Right lobe of liver (tissue), 4 donors: ENCODE measurements at regions not wholly inside any gene's neighbourhood (a gene's known extent, or its start where the extent isn't known, plus 50 kb on each side); places are given as distances from the start of the nearest gene placed in this dataset.

Experiments
- POLR2A ChIP-seq: fragments of 450-650 bp; IDR thresholded peaks from one replicate; pipeline ENCODE4 v1.6.1; 2017; ENCODE audit warnings: antibody characterized with exemption, mild to moderate bottlenecking
- TF ChIP-seq, protein P1 (sequence below), 4 donors: fragments of 200-600 bp in 3 of 4; fragments of 450-650 bp in 1 of 4; IDR thresholded peaks; one replicate each; pipeline versions ENCODE4 v1.5.1 to v1.8.0; 2016 to 2022; ENCODE audit warnings: antibody characterized with exemption in 4 of 4, mild to moderate bottlenecking in 2 of 4
- donor health status: DM: no; HTN: no; CAD: no.
- donor health status: DM: no; HTN: no; CAD: no.
- donor health status: DM: no; HTN: yes; CAD: no.

DNA sequence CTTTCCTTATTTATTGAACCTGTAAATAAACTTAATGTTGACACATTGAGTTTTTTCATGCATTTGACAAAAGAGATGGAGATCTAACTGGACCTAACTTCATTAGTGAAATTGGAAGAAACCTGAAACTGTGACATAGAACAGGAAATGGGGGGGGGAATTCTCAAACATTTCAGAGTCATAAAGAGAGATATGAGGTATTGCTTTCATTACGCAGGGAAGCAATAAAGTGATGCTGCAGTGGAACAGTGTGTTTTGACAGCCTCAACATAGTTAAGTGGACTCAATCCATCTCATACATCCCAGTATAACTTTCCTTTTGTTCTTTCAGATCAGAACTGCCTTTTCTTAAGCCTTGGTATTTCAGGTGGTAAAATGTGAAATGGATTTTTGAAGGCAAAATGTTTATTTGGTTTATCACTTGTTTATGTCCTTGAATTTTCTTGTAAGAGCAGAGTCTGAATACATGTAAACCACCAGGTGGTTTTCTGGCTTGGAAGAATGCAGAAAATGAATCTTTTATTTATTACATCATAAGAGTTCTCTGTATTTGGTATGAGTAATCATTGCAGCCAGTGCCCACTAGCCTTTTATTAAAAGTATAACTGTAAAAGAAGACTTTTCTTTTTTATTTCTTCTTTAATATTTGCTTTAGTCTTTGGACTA, 132.5 kb downstream of the ZNF326 start:
- TF ChIP-seq, protein P1, sequence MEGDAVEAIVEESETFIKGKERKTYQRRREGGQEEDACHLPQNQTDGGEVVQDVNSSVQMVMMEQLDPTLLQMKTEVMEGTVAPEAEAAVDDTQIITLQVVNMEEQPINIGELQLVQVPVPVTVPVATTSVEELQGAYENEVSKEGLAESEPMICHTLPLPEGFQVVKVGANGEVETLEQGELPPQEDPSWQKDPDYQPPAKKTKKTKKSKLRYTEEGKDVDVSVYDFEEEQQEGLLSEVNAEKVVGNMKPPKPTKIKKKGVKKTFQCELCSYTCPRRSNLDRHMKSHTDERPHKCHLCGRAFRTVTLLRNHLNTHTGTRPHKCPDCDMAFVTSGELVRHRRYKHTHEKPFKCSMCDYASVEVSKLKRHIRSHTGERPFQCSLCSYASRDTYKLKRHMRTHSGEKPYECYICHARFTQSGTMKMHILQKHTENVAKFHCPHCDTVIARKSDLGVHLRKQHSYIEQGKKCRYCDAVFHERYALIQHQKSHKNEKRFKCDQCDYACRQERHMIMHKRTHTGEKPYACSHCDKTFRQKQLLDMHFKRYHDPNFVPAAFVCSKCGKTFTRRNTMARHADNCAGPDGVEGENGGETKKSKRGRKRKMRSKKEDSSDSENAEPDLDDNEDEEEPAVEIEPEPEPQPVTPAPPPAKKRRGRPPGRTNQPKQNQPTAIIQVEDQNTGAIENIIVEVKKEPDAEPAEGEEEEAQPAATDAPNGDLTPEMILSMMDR (IDR thresholded peaks at IDR 0.05) = no peak
- no peak for TF ChIP-seq POLR2A
